ENCODE measurements at regions not wholly inside any gene's neighbourhood (a gene's known extent, or its start where the extent isn't known, plus 50 kb on each side); places are given as distances from the start of the nearest gene placed in this dataset.

- TF ChIP-seq, protein P1, sequence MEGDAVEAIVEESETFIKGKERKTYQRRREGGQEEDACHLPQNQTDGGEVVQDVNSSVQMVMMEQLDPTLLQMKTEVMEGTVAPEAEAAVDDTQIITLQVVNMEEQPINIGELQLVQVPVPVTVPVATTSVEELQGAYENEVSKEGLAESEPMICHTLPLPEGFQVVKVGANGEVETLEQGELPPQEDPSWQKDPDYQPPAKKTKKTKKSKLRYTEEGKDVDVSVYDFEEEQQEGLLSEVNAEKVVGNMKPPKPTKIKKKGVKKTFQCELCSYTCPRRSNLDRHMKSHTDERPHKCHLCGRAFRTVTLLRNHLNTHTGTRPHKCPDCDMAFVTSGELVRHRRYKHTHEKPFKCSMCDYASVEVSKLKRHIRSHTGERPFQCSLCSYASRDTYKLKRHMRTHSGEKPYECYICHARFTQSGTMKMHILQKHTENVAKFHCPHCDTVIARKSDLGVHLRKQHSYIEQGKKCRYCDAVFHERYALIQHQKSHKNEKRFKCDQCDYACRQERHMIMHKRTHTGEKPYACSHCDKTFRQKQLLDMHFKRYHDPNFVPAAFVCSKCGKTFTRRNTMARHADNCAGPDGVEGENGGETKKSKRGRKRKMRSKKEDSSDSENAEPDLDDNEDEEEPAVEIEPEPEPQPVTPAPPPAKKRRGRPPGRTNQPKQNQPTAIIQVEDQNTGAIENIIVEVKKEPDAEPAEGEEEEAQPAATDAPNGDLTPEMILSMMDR (IDR thresholded peaks at IDR 0.05 in 4 of 5, conservative IDR thresholded peaks at IDR 0.05 in 1 of 5) = no peak
- no peak for TF ChIP-seq POLR2A (IDR thresholded peaks at IDR 0.05)
- intact Hi-C loops (cut with DNase I; ENCODE audit: low total_unique reads) = no loop called here
- no peak for DNase-seq
- no peak for ATAC-seq
- H3K27ac ChIP-seq = no peak overlapping the region
- H3K4me3 ChIP-seq = no peak overlapping the region
- no peaks in the 10 kb centered on the region for H3K36me3 ChIP-seq
- peaks cover 4 to 9% of the 10 kb centered on the region in 2 donors for H3K4me1 ChIP-seq
- H3K9me3 ChIP-seq = no peaks in the 10 kb centered on the region
- in situ Hi-C loops (cut with MboI; ENCODE audit: low sequenced_read_pairs in 4 of 4) = no loop called here
- no peaks in the 10 kb centered on the region for H3K27me3 ChIP-seq
Observed at GRCh38 chr5:124633209-124633608, 113.2 kb downstream of the ZNF608 start.

GRCh38 chr5:124631874-124632550 is 114.4 kb downstream of the ZNF608 start:
- H3K4me1 ChIP-seq = peaks cover 4 to 9% of the 10 kb centered on the region in 2 donors
- intact Hi-C loops (cut with DNase I; ENCODE audit: low total_unique reads) = no loop called here
- no peaks in the 10 kb centered on the region for H3K36me3 ChIP-seq
- ATAC-seq = no peak
- no peaks in the 10 kb centered on the region for H3K27me3 ChIP-seq
- no peaks in the 10 kb centered on the region for H3K9me3 ChIP-seq
- TF ChIP-seq, protein P1 (IDR thresholded peaks at IDR 0.05 in 4 of 5, conservative IDR thresholded peaks at IDR 0.05 in 1 of 5) = no peak
- TF ChIP-seq POLR2A (IDR thresholded peaks at IDR 0.05) = no peak
- no peak for DNase-seq
- in situ Hi-C loops (cut with MboI; ENCODE audit: low sequenced_read_pairs in 4 of 4) = no loop called here
- no peak overlapping the region for H3K27ac ChIP-seq
- H3K4me3 ChIP-seq = no peak overlapping the region

DNA sequence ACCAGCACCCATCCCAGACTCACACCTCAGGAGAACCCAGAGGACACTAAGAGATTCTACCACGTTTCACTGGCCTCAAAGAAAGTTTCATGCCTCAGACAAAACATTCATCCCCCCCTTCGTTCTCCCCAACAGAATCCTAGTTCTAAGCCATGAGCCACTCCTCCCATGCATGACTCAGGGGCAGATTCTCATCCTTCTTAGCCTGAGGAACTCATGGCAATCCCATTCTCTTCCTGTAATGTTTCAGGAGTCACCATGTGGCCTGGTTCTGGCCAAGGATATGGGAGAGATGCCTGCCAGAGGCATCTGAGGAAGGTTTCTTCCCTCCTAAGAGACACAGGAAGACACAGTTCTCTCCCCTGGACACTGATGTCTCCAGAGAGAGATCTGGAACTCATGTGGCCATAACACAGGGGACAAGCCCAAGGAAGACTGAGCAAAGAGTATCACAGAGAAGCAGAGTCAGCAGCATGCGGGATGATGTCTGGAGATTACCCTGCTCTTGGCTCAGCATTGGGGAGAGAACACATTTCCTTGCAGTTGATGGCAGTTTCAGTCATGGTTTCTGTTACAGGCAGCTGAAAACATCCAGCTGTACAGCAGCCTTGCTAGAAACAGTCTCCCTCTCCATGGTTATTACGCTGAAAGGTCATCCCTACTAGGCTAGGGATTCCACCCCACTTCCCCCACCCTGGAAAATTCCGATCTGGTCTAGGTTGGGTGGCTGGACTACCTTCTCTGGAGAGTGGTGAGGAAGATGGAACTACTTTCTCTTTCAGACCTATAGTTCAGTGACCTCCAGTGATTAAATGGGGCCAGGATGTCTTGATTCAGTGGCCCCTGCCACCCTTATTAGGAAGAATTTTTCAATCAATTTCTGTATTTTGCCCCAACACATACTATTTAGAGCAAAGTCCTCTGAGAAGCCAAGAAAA is 115.4 kb downstream of the ZNF608 start:
- Histone ChIP-seq H3K4me3 (no peak overlapping the region), H3K9me3 (no peaks in the 10 kb centered on the region), H3K27ac (no peak overlapping the region), H3K27me3 (no peaks in the 10 kb centered on the region), H3K4me1 (peaks cover 4 to 9% of the 10 kb centered on the region in 2 donors), H3K36me3 (no peaks in the 10 kb centered on the region)
- no peak for TF ChIP-seq POLR2A (IDR thresholded peaks at IDR 0.05)
- TF ChIP-seq, protein P1 (IDR thresholded peaks at IDR 0.05 in 4 of 5, conservative IDR thresholded peaks at IDR 0.05 in 1 of 5) = no peak
- intact Hi-C loops (cut with DNase I; ENCODE audit: low total_unique reads) = no loop called here
- ATAC-seq (no peak), DNase-seq (no peak)
- in situ Hi-C loops (cut with MboI; ENCODE audit: low sequenced_read_pairs in 4 of 4) = no loop called here

GRCh38 chr5:124628721-124629596 is 117.5 kb downstream of the ZNF608 start:
- TF ChIP-seq POLR2A (IDR thresholded peaks at IDR 0.05) = no peak
- TF ChIP-seq, protein P1 (IDR thresholded peaks at IDR 0.05 in 4 of 5, conservative IDR thresholded peaks at IDR 0.05 in 1 of 5) = no peak
- ATAC-seq (peak; percentile 35 to 47), DNase-seq (peak; percentile 15 to 40)
- H3K27me3 ChIP-seq = no peaks in the 10 kb centered on the region
- no peak overlapping the region for H3K27ac ChIP-seq
- H3K4me3 ChIP-seq = no peak overlapping the region
- H3K4me1 ChIP-seq = no peaks in the 10 kb centered on the region
- in situ Hi-C loops (cut with MboI; ENCODE audit: low sequenced_read_pairs in 4 of 4) (no loop called here), intact Hi-C loops (cut with DNase I; ENCODE audit: low total_unique reads) (no loop called here)
- H3K9me3 ChIP-seq = no peaks in the 10 kb centered on the region
- no peaks in the 10 kb centered on the region for H3K36me3 ChIP-seq

Measured in gastrocnemius medialis (tissue), 4 donors.